NCI-H69 (cell line): ENCODE measurements at regions not wholly inside any gene's neighbourhood (a gene's known extent, or its start where the extent isn't known, plus 50 kb on each side); places are given as distances from the start of the nearest gene placed in this dataset.
"Not testable (repeated sequence)": the region's sequence is repeated elsewhere in the genome, so short reads cannot be mapped to it uniquely, and the experiment has no call there.

Experiments used
- DNase-seq: peaks from one replicate; lab custom pipeline; 2025; lab: John Stamatoyannopoulos, UW

- no peak for DNase-seq
Measured at GRCh38 chrX:5295004-5295403, 933.7 kb downstream of the NLGN4X start.

DNA sequence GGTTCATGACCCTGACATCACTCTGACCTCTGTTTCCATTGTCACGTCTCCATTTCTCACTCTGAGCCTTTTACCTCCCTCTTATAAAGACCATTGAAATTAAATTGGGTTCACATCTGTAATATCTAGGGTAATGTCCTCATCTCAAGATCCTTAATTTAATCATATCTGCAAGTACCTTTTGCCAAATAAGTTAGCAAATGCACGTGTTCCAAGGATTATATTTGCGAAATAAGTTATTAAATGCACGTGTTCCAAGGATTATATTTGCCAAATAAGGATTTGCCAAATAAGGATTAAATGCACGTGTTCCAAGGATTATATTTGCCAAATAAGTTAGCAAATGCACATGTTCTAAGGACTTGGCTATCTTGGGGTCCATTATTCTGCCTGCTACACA is 938.0 kb downstream of the NLGN4X start:
- DNase-seq: no peak

DNA sequence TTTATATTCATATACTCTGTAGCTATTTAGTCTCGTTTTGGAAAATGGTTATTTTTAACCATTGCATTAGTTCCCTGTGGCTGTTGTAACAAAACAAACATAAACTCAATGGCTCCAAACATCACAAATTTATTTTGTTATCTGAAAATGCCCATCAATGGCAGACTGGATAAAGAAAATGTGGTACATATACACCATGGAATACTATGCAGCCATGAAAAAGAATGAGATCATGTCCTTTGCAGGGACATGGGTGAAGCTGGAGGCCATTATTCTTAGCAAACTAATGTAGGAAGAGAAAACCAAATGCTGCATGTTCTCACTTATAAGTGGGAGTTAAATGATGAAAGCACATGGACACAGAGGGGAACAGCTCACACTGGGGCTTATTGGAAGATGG is 938.7 kb downstream of the NLGN4X start:
- not testable (repeated sequence) for DNase-seq

DNA sequence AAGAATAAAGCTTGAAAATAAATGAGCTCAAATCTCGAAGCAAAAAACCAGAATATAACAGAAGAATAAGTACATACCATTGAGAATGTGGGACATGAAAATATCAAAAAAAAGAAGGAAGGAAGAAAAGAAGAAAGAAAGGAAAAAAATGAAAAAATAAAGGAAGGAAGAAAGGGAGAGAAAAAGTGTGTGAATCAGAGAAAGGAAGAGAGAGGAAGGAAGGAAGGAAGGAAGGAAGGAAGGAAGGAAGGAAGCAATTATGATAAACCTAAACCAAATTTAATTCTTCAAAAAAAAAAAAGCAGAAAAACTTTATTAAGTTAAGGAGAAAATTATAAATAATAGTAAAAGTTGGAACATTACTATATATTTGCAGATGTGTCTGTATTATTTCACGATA is 949.8 kb downstream of the NLGN4X start:
- no peak for DNase-seq

DNA sequence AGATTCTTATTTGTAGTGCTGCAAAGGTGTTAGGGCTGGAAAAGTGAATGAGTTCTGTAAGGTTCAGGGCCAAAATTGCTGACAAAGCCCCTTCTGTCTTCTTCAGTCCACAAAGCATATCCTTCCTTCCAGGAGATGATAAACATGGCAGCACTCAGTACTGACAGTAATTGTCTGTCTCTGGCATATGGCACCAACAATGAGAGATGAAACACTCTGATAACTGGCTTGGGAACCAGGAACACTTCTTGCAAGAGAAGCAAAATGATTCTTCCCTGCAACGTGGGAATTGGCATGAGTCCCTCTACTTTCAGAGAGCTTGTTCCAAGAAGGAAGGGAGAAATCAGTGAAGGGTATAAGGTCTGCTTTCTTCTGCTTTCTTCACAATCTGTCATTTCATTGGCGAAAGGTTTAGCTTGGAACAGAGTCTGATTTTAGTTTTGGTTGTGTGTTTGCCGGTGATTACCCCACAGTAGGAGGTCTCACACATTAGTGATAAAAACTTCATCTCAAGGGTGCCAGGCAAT is 963.3 kb downstream of the NLGN4X start:
- no peak for DNase-seq

DNA sequence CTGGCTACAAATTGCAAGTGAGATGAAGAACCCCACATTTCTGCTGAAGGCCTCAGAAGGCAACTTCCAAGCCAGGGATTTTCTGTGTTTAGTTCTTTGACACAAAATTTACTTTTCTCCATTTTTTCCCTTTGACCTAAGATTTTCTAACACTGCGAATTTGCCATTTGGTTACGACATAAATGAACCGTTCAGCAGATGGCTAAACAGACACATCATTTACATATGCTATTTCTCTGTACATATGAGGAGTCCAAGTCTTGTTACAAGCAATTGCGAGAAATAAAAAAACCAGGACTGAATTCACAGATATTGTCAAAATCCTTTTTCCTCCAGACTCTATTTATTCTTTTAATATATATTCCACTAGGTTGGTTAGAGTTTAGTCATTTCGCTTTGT is 978.6 kb downstream of the NLGN4X start:
- no peak for DNase-seq

DNA sequence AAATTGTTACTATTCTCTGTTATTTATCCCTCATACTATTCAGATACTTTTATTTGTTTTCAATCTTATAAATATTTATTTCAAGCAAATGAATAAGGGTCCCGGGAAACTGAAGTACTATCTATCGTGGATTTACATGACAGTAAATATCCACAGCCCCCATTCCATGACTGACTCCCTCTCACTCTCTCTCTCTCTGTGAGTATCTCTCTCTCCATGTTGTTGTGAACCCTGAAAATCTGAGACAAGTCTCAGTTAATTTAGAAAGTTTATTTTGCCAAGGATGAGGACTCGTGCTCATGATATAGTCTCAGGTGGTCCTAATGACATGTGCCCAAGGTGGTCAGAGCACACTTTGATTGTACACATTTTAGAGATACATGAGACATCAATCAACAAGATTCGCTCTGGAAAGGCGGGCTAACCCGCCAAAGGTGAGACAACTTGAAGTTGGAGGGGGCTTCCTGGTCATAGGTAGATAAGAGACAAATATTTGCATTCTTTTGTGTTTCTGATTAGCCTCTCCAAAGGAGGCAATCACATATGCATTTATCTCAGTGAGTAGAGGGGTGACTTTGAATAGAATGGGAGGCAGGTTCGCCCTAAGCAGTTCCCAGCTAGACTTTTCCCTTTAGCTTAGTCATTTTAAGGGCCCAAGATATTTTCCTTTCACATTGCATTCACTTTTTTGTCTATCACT is 986.4 kb downstream of the NLGN4X start:
- no peak for DNase-seq

- no peak for DNase-seq
Measured at GRCh38 chrX:5236749-5237148, 991.9 kb downstream of the NLGN4X start.

DNA sequence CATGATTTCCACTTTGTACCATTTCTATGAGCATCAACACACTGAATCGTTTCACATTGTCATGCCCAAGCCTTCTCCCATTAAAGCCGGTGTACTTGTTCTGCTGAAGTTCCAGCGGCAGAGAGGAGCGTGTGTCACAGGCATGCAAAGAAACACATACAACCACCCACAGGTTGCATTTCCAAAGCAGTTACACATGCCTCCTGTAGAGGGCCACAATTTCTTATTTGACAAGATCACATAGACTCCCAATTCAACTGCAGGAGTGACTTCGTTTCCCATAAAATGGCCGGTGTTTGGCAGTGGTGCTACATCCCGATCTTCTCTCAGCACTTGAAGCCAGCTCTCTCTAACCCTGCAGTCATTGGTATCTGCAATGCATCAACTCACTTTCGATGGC is 992.6 kb downstream of the NLGN4X start:
- peak; percentile 4 for DNase-seq

- no peak for DNase-seq
Measured at GRCh38 chrX:5233830-5234229, 994.8 kb downstream of the NLGN4X start.

DNA sequence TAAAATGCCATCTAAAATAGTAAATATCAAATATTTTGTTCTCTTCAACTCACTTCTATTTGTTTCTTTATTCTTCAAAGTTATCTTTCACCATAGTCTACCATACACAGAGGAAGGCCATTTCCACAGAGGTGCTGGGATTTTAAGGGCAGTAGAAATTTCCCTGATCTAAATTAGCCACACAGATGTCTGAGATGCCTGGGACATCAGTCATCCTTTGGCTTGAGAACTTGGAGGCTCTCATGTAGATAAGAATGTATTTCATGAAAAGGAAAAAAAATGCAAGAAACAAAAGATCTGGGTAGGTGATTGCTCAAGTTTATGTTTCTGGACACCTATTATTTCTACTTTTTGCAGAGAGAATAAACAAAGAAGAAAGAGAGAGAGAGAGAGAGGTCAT is 1008.2 kb downstream of the NLGN4X start:
- no peak for DNase-seq

GRCh38 chrX:5194806-5195205 is 1033.9 kb downstream of the NLGN4X start:
- DNase-seq: no peak

DNA sequence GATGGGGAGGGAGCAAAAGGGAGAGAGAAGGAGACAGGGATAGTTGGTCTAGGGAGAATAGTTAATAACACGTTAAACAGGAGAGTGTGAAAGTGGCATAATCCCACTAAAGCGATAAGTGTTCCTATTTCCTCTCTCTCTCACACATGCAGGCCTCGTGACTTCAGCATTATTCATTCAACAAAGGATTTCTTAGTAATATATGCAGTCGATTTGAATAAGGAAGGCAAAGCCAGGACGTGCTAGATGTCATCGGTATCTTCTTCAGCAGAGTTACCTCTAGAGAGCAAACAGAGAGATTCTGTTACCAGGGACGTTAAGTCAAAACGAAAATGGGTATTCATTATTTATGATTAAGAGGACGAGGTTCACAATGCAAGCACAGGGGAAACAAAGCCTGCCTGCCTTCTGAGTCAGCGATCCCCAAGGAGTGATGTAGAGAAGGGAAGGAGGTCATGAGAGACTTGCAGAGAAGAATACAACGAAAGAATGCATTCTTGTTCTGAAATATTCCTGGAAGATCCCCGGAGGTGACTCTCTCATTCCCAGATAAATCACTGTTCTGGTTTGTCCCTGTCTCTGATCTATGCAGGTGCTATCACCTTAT is 1048.4 kb downstream of the NLGN4X start:
- DNase-seq: no peak

DNA sequence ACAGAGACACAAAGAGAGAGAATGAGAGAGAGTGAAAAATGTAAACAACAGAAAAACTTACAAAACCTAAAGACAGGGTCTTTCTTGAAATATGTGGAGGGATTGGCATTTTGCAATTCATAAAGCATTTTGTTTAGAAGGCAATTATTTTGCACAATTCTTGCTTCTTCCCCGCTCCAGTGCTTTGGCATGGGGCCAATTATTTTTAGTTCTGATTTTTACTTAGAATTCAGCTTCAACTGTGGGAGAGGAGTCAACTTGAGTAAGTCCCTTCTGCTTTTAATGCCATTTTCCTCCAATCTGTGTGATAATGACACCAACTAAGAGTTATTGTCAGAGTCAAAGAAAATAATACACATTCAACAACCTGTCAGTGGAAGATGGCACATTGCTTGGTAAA is 1051.9 kb downstream of the NLGN4X start:
- DNase-seq: no peak

DNA sequence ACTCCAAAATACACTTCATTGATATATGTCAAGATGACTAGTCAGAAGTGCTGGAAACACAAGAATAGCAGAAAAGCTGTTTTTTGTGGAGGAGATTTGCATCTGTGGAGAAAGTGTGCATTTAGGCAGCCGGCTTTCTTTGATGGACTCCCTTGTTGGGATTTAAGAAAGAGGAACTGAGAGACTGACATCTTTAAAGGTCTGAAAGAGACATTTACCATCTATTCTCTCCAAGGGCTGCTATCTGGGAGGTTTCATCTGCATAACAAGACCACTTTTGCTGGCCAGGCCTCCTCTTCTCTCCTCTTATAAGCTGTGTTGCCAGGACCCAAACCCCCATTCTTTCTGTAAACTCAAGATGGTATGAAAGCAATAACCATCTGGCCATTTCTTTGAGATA is 1065.0 kb downstream of the NLGN4X start:
- no peak for DNase-seq

DNA sequence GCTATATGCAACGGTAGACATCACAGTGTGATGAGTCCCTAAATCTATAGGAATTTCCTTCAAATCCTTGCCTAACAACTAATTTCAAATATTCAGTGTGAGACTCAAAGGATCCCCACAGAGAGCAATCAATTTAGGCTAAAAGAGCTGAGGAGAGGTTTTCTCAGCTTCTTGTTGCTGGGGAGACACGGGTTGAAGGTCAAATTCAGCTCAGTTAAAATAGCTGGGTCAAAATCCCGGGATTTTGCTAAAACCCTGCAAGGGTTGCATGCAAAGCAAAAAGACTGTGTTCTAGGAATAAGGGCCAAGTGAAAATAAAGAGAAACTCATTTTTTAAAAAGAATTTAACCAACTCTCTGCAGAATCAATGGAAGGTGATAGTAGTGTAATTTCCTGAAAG is 1073.4 kb downstream of the NLGN4X start:
- no peak for DNase-seq

GRCh38 chrX:5145957-5146356 is 1082.7 kb downstream of the NLGN4X start:
- DNase-seq: no peak

DNA sequence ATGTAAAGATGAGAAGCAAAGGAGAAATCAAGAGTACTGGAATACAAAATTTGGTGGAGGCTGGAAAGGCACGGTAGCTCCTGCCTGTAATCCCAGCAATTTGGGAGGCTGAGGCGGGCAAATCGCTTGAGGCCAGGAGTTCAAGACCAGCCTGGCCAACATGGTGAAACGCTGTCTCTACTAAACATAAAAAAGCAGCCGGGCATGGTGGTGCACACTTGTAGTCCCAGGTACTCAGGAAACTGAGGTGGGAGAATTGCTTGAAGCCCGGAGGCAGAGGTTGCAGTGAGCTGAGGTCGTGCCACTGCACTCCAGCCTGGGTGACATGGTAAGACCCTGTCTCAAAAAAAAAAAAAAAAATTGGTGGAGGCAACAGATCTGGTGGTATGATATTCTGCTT is 1086.0 kb downstream of the NLGN4X start:
- DNase-seq: no peak

DNA sequence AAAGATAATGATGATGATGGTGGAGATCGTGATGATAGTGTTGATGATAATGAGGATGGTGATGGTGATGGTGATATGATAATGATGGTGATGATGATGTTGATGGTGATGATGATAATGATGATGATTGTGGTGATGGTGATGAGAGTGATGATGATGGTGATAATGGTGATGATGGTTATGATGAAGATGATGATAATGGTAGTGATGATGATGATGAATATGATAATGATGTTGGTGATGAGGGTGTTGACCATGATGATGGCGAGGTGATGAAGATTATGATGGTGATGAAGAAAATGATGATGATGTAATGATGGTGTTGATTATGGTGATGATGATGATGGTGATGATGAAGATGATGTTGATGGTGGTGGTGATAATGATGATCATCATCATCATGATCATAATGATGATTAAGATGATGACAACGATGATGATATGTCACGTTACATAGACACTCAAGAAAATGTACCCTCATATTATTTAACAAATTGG is 1106.4 kb downstream of the NLGN4X start:
- DNase-seq: no peak

DNA sequence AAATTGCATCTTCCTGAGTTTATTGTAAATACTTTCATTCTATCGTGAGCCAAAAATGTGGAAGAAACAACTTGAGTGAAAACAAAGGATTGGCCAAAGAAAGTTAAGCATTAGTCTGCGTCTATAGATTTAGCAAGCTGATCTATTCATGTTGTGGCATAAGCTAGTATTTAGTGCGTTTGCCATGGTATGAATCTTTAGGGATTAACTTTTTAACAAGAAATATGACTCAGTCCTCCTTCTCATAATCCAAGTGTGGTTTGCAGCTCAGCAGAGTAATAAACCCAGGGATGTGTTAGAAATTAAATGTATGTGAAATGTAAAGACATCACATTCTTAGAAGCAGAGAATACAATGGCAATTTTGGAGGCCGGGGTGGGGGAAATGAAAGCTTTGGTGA is 1110.9 kb downstream of the NLGN4X start:
- no peak for DNase-seq

- DNase-seq: peak; percentile 46
Measured at GRCh38 chrX:5113128-5113527, 1115.5 kb downstream of the NLGN4X start.

- DNase-seq: no peak
Measured at GRCh38 chrX:5100004-5100403, 1128.7 kb downstream of the NLGN4X start.

GRCh38 chrX:5086388-5086787 is 1142.3 kb downstream of the NLGN4X start:
- DNase-seq: peak; percentile 5

DNA sequence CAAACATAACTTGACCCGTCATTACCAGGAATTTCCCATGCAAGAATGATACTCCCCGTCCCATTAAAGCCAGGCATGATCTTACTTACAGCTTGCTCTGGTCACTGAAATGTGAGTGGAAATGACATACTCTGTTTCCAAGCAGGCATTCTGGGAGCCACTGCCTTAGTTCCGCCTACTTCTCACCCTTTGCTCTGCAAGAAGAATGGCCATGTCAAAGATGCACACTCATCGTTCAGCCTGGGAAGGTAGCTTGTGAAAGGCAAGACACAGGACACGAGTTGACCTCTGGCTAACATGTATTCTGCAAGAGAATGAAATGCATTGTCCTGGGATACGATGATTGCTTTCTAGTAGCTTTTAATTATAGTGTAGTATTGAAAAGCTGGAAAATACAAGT is 1144.4 kb downstream of the NLGN4X start:
- peak; percentile 0 for DNase-seq
